HG02981 (cell line): ENCODE measurements at regions not wholly inside any gene's neighbourhood (a gene's known extent, or its start where the extent isn't known, plus 50 kb on each side); places are given as distances from the start of the nearest gene placed in this dataset.
"Not testable (repeated sequence)": the region's sequence is repeated elsewhere in the genome, so short reads cannot be mapped to it uniquely, and the experiment has no call there.

Experiments used
- ATAC-seq: cut with Tn5 transposase; IDR thresholded peaks from one replicate; pipeline ENCODE4 v1.9.1; 2021; ENCODE audit warnings: mild to moderate bottlenecking, moderate library complexity; ENCODE audit not compliant: unreplicated experiment

DNA sequence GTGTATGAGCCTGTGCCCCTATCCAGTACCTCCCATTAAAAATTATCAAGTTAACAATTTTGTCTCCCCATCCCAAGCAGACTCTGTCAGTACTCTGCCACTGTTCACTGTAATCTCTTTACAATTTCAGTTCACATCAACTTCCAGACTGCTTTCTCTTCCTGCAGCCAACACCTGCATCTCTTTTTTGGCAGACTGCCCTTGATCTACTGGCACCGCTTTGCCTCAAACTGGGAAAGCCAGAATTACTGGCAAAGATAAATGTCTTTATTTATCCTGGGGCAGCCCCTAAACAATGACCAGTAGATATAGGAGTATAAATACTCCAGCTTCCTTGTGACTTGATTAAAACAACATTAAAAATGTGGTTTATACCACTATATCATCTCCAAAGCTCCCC is 494.1 kb downstream of the ZNF385D start:
- no peak for ATAC-seq

- no peak for ATAC-seq
These were observed 512.3 kb downstream of the ZNF385D start for GRCh38 chr3:21238661-21239060.

DNA sequence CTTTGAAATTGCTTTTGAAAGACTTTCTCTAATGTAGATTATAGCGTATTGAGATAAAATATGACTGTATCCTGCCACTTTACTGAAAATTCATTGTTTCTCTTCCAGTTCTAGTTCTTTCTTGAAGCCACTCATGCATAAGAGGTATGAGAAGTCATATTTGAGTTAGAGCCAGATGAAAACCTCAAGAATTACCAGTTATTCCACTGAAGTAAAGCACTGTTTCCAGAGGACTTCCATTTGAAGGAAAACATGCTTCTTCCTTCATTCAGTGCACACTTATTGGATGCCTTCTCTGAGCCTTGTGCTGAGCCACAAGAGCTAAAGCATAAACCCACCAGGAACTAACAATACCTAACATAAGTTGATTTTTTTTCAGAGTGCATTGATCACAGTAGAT is 513.4 kb downstream of the ZNF385D start:
- ATAC-seq, result no peak

- no peak for ATAC-seq
These were observed 515.5 kb downstream of the ZNF385D start for GRCh38 chr3:21235491-21235890.

DNA sequence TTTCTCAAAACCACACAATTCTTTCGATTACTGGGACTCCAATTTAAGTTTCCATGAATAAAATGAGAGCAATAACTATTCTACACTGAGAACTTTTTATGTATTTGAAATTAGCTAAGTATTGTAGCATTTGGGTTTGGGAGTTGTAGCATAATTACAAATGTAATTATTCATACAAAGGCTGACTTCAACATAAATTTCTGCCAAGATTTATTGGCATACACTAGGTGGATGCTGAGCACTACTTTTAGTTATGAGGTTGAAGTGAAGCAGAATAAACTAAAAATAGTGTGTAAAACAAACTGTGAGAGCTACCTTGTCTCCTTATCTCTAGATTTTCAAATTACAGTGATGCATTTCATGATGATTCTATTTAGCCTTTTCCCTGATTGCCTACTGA is 516.1 kb downstream of the ZNF385D start:
- no peak for ATAC-seq

DNA sequence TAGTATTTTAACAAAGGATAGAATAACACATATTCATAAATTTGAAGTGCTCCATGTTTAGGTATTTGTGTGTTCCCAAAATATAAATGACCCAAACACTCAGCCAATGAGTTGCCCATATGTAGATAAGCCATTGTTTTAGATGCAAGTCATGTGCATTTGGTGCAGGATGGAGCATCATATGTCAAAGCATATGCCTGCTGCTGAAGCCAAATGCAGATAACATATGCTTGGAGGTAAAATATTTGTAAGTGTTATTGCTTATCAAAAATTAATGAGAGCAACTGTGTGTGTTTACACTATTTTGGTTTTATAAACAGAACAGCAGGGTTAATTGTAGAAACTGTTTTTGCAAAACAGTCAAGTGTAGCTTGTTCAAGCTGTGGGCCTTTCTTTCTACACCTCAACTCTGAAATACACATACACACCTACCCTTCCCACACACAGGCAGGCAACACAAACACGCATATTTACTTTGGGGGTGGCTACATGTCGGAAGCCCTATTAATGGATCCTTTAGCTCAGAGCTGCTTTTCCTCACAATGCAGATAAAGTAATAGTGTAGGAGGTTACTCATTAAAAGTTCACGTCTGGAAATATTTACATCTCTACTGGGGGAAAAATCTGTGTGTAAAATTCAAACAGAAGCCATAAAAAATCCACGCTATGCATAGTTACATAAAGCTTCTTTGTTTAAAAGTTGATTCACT is 521.4 kb downstream of the ZNF385D start:
- no peak for ATAC-seq

DNA sequence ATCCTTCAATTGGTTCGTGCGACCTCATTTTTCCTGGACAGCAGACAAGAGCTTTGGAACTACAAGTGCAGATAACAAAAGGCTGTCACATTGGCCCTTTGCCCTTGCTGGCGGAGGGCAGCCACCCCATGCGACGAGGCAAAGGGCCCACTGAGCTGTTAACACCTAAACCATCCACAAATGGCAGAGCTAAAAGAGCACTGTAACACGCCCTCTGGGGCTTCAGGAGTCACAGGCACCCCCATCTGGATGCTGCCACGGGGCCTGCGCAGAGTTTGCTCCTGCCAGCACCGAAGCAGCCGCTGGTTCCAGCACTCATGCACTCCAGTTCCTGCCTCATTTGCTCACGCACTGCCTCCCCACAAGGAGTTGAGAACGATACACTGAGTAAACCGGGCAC is 524.9 kb downstream of the ZNF385D start:
- no peak for ATAC-seq

GRCh38 chr3:21220944-21221343 is 530.1 kb downstream of the ZNF385D start:
- ATAC-seq, result no peak

DNA sequence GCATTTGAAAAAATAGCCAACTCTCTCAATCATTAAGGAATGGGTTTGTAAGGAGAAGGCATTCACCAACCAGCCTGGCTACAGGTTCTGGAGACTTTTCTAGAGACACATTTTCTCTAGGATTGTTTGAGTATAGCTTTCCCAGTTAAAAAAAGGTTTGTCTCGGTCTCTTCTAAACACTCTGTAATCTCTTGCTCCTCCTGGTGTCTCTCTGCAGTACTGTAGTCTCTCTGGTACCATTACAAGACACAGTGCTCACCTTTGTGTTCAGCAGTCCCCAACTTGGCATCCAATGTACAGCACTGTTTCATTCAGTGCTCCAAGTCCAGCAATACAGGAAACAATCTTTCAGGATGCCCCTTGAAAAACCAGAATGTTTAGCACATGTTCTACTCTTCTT is 534.4 kb downstream of the ZNF385D start:
- no peak for ATAC-seq

GRCh38 chr3:21204122-21204521 is 546.9 kb downstream of the ZNF385D start:
- ATAC-seq, result not testable (repeated sequence)

- no peak for ATAC-seq
These were observed 555.8 kb downstream of the ZNF385D start for GRCh38 chr3:21195203-21195602.

- not testable (repeated sequence) for ATAC-seq
These were observed 557.0 kb downstream of the ZNF385D start for GRCh38 chr3:21194036-21194435.

GRCh38 chr3:21188459-21188858 is 562.6 kb downstream of the ZNF385D start:
- no peak for ATAC-seq

- no peak for ATAC-seq
These were observed 565.1 kb downstream of the ZNF385D start for GRCh38 chr3:21185816-21186314.

- no peak for ATAC-seq
These were observed 576.5 kb downstream of the ZNF385D start for GRCh38 chr3:21174461-21174860.

DNA sequence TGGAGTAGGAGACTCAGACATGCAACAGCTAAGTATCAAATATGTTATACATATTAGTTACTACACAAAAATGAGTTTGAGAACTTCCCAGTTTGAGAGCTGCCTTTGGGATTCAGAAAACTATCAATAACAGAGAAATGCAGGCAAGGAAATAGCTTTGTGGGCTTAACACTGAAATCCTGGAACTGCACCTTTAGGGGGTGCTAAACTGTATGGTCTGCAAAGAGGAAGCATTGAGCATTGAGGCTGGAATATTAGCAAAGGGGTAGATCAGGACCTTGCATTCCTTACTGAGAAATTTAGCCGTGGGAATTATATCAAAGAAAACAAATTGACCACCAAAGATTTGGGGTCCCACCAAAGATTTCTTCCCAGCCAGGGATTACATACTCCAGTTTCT is 580.0 kb downstream of the ZNF385D start:
- no peak for ATAC-seq

GRCh38 chr3:21169948-21170347 is 581.1 kb downstream of the ZNF385D start:
- no peak for ATAC-seq

DNA sequence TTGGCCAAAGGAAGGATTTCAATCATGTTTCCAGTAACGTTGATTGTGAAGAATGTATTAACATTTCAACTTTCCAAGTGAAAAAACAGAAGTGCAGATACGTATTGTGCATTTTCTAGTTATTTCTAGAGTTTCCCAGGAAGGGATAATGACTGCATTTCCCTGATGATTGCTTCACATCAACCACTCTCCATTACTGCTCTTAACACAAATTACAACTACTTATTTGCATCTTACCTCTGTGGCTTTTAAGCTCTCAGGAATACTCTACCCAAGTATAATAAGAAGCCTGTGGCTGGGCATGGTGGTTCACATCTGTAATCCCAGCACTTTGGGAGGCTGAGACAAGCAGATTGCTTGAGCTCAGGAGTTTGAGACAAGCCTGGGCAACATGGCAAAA is 582.5 kb downstream of the ZNF385D start:
- ATAC-seq, result no peak

DNA sequence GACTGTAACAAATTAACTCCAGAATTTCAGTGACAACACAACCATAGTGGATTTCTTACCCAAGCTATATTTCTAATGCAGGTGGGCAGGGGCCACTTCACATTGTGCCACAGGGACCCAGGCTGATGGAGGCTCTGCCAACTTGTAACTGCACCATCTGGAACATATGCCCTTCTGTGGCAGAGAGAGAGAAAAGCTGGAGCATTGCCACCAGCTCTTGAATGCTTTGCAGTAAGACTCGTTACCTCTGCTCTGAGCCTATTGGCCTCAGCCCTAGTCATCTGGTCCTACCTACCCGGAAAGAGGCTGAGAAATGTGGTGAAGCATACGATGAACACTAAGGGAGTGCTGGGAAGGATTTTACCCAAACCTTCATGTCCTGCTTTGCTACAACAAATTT is 587.1 kb downstream of the ZNF385D start:
- ATAC-seq, result no peak

GRCh38 chr3:21159543-21159906 is 591.5 kb downstream of the ZNF385D start:
- no peak for ATAC-seq

DNA sequence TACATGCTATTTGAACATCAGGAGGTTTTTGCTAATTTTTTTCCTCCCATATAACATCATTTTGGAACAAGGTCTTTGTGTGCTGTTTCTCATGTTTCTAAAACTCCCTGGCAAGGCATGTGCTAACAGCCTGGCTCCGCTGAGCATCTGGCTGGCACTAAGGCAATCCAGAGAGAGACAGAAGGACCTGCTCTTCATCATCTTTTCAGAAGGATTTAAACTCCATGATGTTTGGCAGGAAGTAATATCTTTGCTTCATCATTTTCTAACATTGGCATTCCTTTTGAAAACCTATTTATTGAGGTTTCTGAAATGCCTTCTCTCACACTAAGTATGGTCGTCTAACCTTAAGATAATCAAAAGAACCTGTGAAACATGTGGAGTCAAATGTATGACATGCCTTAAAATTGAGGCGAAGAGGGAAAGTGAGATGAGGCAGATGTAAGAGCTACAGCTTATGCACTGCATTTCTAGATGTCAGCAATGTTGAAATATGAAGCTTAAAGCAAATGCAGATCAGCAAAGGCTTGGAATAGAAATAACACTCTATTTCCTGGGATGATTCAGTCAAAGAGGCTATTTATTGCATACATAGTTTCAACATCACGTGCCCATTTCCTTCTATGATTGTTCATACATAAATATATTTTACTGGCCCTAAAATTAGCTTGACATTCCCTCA is 592.0 kb downstream of the ZNF385D start:
- no peak for ATAC-seq

DNA sequence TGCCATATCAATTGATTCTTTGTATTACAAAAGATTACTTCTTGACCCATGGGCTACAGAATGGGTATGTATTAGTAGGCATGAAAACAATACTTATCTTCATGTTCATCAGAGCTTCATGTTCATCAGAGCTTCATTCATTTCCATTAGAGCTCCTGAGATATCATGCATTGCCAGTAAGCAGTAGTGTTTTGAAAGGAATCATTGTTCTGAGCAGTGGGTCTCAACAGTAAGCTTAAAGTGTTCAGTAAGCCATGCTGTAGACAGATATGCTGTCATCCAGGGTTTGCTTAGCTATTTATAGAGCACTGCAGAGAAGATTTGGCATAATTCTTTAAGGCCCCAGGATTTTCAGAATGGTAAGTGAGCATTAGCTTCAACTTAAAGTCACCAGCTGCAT is 596.1 kb downstream of the ZNF385D start:
- no peak for ATAC-seq

- ATAC-seq, result no peak
These were observed 598.5 kb downstream of the ZNF385D start for GRCh38 chr3:21152555-21152954.
